GM21367 (cell line): ENCODE measurements at regions not wholly inside any gene's neighbourhood (a gene's known extent, or its start where the extent isn't known, plus 50 kb on each side); places are given as distances from the start of the nearest gene placed in this dataset.

ENCODE experiments used
- ATAC-seq: cut with Tn5 transposase; IDR thresholded peaks from one replicate; pipeline ENCODE4 v1.9.1; 2021; ENCODE audit not compliant: unreplicated experiment

DNA sequence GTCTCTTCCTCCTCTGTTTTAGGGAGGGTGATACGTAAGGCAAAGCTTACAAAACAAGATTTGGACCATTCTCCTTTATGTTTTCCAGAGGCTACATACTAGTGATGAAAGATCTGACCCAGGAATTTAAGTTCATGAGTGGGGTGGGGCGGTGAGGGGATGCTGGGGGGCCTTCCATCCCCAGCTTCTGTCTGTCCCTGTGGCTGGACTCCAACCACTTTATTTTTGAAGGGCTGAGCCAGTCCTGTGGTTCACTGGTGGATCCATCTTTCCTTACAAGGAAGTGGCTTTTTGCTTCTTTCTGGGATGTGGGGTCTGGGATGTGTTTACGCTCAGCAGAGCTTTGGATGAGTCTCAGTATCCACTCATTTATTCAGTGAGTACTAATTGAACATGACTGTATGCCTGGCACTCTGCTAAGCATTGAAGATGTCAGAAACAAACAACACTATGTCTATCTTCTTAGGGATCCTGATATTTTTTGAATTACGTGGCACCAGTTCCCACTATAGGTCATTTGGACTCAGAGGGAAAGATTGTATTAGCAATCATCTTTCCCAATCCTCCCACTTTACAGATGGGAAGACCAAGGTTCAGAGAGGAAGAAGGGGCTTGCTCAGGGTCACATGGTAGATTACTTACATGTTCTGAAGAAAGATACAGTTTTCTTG lies 291.8 kb upstream of the TBX3 start:
- ATAC-seq: no peak

DNA sequence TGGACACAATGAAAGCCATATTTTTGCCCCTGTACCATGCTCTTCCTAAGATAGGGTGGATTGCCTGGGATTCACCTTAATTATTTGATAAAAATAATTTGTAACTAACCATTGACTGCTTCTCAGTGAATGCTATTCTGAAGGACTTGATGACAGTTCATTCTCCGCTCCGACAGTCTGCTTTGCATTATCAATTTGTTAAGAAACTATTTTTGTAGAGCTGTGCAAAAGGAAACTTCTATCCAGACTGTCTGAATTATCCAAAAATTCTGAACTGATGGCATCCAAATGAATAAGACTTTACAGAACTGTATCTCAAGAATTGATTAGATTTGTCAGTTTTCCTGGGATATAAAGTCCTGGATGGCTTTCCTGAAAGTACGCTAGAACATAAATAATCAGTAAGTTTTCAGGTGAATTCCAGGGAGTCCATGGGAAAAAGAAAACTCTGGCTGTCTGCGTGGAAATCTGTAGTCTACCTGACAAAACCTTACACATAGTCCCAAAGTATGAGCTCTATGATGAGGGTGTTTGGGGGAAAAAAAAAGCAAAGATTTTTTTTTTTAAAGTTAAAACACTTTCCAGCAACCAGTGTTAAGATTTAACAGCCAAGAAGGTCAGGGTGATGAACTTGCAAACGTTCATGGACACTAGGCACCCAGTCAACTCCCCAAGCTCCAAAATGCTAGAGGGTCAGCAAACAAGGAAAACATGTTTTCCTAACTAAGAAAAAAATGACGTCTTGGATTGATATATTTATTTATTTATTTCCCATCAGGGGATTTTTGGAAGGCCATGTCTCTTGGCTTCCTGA lies 291.1 kb upstream of the TBX3 start:
- ATAC-seq: no peak

DNA sequence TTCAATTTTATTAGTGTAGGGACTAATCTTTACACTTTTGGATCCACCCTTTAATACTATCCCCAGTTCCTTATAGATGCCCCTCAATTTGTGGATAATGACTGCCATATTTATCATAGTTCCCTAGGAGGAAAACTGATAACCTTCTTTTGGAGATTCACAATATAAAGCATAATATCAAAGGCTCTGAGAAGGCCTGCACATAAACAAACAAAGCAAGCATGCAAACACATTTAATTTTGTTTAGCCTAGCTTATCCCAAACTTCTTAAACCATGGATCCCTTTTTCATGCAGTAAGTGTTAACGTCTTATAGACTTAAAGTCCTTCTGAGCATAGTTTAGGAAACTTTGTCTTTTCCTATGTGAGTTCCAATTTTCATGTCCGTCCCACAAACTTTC lies 290.4 kb upstream of the TBX3 start:
- ATAC-seq: no peak

DNA sequence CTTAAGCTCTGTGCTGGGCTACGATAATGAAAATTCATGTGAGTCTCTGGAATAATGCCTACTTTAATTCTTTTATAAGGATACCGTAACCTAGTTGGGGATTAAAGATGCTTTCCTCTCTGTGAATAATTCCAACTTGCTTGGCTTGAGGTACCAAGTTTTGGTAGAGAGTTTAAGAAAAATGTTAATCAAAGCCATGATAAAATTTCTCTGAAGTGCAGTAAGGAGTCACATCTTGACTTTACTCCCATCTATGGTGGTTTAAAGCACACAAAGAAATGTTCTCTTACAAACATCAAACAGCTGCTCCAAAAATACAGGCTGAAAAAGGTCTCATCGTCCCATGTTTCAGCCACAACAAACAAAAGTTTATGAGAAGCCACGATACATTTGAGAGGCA lies 284.8 kb upstream of the TBX3 start:
- ATAC-seq: no peak

DNA sequence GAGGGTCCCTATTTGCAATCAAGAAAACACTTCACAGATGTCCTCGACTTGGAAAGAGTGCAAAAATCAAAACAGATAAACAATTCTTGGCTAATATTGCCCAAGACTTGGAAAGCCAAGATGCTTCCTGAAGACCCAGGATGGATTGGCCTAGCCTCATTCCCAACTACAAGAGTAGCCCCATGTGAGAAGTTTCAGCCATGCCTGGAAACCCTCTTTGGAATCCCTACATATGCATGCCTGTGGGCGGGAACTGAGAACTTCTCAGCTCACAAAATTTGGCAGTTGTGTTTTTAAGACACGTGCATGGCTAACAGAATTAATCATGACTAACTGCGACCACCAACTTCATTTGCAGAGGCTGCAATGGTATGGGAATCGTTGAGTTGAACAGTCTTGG lies 283.2 kb upstream of the TBX3 start:
- no peak for ATAC-seq

DNA sequence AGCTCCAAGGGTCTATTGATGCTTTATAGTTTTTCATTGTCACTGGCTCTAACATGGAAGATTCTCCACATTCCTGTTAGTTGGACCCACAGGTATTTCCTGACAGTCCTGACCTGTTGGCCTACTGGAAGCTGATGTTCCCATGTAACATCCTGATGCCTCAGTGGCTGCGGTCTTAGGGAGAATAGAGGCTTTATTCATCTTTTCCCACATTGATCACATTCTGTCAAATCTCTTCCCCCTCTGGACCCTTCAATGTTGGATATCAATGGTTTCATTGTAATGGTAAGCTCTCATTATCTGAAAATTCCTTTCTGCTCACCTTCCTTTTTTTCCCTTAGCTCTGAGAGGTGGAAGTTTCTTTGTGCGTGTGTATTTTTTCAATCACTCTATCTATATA lies 280.9 kb upstream of the TBX3 start:
- ATAC-seq: no peak

DNA sequence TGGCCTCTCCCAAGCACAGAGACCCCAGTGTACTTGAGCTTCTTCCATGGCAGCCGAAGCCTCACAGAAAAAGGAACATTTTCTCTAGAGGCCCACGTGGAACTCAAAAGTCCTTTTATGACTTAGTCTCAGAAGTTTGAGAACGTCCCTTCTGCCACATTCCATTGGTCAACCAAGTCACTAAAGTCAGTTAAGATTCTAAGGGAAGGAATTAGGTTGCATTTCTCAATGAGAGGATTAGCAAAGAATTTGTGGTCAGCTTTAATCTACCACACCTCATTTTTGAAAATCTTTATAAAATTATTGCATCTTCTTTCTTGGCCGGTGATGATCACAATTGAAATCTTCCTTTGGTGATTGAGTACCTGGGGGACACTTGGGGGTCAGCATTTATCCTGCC lies 279.9 kb upstream of the TBX3 start:
- no peak for ATAC-seq

DNA sequence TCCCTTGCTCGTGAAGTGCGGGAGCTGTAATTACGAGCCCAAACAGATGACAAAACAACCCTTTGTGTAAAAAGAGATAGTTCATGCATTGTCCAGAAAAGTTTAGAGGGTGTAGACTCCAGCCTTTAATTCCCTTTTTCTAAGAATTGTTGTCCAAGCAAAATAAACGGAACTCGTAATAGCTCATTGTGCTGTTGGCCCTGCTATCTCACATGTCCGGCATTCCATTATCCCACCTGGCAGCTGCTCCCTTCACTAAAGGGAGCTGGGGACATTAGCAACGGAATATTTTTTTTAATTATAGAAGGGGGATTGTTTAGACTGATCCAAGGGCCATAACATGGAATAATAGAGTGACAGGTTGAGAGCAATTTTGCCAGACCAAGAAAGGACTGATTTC lies 277.5 kb upstream of the TBX3 start:
- ATAC-seq: no peak

DNA sequence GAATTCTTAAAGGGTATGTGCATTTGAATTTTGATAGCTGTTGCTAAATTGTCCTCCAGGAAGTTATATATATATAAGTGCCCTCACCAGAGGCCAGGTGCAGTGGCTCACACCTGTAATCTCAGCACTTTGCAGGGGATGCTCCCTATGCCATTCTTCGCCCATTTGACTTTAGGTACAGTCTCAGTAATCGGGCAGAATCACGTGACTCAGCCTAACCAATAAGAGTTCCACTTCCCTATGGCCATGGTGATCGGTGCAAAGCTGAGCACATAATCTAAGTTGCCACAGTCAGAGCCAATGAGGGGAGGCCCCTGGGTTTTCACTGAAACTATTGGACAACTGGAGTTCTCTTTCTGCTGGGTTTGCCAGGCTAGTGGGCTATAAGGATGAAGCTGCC lies 274.6 kb upstream of the TBX3 start:
- ATAC-seq: no peak

DNA sequence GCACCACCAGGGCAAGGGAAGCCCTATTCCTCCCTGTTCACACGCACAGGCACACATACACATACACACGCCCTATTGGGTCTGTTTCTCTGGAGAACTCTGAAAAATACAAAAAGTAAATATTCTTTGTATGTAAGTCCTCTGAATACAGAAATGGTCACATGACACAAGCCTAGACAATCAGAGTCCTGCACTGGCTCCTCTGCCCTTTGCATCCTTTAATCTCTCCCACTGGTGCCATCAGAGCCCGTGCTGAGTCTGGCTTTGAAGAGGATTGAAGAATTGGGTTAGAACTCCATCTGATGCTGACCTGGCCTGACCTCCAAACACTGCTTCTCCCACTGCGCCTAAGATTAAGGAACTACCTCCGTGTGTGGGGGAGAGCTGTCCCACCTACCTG lies 273.2 kb upstream of the TBX3 start:
- ATAC-seq: no peak

DNA sequence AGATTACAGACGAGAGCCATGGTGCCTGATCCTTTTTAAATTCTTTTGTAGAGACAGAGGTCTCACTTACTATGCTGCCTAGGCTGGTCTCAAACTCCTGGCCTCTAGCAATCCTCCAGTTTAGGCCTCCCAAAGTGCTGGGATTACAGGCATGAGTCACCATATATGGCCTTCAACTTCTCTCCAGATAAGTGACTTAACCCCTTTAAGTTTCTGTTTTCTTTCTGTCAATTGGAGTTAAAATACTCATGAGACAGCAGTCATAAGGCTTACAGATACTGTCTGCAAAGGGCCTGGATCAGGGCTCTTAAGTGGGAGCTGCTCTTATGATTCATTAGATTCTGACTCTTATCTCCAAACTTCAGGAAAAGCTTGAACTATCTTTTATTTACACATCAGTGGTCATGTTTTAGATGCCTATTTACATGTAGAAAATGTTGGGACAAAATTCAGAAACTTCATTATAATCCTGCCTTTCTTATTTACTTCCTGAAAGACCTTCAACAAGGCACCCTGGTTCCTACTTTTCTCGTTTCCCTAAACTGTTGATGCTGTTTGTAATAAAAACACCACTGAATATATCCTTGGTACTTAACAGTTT lies 271.5 kb upstream of the TBX3 start:
- ATAC-seq: no peak

DNA sequence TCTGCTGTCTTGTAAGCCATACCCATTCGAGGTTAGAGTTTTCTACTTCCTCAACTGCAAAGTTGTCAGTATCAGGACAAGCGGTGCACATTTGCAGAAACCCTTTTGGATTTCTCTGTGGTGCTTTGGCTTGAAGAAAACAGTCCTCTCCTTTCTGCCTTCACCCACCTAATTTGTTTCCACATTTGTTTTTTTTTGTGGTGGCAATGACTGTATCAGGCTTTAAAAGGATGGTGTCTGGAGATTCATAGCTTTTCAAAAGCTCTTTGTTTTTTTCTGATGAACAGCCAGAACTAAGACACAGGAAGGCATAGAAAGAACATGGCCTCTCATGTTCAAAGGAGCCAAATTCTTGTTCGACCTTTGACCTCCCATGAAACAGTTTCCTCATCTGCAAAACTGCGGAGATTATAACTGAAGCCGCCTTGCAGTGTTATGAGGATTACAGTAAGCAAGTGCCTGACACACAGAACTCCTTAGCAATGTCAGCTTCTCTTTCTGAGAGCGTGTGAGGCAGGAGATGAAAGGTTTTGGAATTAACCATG lies 270.6 kb upstream of the TBX3 start:
- ATAC-seq: no peak

DNA sequence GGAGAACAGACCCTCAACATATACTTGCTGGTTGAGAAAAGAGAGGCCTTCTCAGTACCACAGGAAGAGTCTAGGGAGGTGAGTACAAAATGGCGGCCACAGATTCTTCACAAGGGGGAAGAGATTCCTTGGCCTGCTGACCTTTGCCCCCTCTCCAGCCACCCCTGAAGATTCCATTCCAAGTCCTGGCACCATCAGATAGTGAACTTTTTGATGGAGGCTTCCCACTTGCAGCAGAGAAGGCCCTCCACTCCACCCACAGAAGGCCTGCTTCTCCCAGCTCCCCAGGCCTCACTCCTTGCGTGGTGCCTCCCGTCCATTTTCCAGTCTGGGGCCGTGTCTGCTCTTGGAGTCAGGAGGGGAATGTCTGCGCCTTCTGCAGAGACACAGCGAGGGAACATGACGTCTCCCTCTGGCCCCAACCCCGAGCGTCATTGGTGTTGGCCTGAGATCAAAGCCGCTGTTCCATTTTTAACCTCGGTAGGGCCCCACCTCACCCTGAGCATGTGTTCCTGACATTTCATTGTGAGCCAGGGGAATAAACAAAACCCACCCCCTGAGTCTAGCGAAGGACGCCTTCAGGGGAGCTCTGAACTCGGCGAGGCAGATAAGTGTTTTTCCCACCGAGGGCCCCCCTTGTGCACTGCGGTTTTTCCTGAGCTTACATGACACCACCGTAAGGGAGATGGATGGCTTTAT lies 268.7 kb upstream of the TBX3 start:
- no peak for ATAC-seq

DNA sequence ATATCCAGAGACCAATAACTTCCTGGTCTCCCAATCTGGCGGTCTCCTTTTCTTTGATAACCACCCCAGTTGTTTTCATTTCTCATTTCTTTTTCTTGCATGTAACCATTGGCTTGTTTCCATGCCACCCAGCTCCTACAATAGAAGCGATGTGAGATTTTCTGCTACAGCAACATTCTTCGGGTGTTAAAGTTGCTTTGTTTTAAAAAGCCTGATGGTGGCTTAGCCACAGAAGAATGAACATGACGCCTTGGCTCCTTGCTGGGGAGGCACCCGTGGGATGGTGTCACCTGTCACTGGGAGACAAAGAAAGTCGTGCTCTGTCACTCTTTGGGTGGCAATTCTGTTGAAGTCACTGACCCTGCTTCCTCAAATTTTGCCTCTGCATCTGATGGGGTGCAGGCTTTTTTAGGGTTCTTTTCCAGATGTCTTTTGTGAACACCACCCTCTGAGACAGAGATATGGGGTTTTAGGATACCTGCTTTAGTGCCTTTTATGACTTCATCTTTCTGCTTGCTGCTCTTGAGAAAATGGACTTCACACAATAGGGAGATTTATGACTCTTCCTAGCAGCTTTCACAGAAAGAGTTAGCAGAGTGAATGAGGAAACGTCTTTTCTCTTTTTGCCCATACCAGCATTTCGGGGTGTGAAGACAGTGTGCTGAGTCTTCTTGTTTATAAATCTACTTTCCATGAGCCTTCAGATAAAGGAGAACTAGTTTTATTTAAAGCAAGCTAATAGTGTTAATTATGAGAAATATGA lies 265.3 kb upstream of the TBX3 start:
- ATAC-seq: no peak

DNA sequence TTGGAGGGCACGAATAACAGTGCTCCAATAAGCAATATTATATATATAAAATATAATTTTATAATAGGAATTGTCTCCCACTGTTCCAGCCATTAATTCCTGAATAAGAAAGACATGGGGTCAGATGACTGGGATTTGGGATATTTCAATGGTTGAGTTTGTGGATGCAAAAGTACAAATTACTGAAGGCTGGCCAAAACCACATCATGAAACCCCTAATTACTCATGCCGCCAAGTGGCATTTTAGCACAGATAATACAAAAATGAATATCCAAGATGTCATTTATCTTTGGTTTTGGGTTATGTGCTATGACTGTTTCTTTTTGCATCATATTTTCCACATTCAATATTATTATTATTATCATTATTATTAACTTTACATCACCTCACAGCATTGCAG lies 261.4 kb upstream of the TBX3 start:
- ATAC-seq: no peak

DNA sequence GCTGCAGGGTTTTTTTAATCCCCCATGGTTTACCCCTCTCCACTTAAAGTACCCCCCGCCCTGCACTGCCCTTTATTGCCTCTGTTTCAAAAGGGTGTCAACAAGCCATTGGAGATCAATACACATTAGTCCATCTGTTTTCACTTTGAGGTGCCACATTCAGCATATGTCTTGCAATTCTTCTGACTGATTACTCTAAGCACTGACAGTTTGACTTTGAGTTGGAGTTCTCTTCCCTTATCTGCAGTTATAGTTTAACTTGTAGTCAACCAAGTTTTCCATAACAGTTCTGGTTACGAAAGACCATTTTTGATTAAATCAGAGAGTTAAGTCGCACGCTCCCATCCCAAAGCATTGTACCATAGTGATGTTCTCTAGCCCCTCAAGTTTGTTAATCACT lies 260.8 kb upstream of the TBX3 start:
- ATAC-seq: no peak

DNA sequence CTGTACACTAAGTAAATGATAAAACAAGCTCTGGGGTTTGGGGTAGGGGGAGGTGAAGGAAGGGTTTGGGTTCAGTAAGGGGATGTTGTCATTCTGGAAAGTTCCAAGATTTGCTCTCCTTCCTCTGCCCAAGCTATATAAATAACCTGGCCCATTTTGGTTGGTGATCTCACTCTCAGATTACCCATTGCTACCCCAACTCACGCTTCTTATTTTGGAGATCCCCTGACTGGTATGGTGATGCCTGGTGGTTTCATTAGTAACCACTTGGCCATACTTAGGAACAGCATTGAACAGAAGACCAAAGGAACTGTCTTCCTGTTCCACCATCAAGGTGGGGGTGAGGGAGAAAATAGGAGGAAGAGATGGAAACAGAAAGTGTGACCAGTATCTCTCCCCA lies 259.6 kb upstream of the TBX3 start:
- ATAC-seq: no peak

DNA sequence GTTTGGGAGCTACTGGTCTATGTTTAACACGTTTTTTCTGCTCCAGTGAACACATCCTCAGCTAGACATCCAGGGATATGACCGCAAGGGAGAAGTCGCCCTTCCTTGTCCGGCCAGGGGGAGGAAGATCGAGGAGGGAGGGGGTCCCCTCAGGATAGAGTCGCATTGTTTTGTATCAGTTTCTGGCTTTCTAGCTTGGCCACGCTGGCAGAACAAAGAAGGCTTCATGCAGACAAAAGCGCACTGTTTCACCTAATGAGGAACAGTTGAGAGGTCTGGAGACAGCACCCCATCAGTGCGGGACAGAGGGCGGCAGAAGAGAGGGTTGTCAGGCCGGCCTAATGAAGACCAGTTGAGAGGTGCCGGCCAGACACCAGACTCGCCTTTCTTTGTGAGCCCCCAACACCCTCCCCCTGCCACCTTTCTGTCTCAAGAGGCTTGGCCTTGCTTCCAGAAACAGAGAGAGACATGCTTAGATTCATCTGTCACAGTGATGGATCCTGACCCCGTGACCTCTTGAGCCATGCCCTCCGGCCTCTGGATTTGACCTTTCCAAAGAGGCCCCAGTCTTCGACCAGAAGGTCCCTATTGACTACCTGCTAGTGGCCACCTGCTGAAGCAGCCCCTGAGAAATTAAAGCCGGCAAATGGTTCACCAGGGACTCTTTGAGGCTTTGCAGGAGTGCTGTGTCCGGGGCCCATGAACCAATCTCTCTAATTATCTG lies 254.7 kb upstream of the TBX3 start:
- ATAC-seq: no peak

DNA sequence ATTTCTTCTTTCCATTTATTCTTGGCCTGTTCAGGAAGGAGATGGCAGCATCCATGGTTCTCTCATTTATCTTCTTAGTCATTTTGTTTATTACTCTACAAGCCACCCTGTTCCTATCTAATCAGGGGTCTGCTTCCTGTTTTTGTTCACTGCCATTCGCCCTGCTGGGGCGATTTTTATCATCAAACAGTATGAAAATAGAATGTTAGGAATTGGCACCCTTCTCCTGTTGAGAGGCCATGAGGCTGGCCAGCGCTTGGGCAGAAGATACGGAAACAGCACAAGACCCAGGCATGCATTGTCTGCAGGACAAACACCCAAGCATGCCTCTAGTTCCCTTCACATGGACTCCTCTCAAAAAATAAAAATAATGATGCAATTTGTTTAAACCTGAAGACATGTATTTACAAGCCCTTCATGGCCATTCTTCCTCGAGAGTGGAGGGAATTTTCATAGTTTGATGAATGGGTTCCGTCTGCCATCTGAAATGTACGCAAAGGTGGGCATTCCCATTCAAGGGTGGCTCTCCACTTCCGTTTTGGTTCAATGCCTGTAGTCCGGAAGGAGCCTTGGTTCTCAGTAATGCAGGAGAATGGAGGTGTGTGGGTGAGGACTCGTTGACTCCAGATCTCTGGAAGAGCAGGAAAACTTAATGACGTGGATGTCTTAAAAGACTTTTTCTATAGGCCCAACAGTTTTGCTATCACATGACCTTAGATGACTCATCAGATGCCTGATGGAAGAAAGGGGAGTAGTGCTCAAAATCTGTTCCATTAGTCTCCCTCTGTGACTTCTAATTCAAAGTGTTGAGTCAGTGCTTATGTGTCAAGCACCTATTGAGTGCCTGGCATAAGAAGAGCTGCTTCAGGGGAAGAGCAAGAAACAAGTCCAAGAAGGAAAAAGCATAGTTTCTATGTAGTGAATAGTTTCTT lies 252.4 kb upstream of the TBX3 start:
- no peak for ATAC-seq
